ENCODE measurements at regions not wholly inside any gene's neighbourhood (a gene's known extent, or its start where the extent isn't known, plus 50 kb on each side); places are given as distances from the start of the nearest gene placed in this dataset.
"Not testable (repeated sequence)": the region's sequence is repeated elsewhere in the genome, so short reads cannot be mapped to it uniquely, and the experiment has no call there.

DNA sequence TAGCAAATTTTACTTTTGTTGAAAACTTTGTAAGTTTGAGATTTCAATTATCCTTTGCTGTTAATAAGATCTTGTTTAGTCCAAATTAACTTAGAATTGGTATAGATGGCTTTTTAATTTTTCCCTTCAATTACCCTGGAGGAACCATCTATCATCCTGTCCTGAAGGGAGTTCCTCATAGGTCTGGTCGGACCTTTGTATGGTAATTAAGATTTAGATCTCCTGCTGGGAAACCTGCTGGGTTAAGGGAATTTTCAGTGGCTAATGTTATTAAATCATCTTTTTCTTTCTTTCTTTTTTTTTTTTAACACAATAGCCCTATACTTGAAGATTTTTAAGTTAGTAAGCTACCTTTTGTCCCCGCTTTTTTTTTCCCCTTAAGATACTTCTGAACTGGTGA lies 63.0 kb upstream of the PRMT8 start:
- Histone ChIP-seq H3K4me3 (no peak overlapping the region), H3K4me1 (ENCODE audit: low read depth) (peaks cover 8% of the 10 kb centered on the region), H3K9me3 (no peaks in the 10 kb centered on the region), H3K36me3 (ENCODE audit: low read depth) (no peaks in the 10 kb centered on the region)
- DNase-seq = no peak
- intact Hi-C loops (cut with DNase I, micrococcal nuclease) = no loop called here
- no peak for ATAC-seq
- TF ChIP-seq, protein P1, sequence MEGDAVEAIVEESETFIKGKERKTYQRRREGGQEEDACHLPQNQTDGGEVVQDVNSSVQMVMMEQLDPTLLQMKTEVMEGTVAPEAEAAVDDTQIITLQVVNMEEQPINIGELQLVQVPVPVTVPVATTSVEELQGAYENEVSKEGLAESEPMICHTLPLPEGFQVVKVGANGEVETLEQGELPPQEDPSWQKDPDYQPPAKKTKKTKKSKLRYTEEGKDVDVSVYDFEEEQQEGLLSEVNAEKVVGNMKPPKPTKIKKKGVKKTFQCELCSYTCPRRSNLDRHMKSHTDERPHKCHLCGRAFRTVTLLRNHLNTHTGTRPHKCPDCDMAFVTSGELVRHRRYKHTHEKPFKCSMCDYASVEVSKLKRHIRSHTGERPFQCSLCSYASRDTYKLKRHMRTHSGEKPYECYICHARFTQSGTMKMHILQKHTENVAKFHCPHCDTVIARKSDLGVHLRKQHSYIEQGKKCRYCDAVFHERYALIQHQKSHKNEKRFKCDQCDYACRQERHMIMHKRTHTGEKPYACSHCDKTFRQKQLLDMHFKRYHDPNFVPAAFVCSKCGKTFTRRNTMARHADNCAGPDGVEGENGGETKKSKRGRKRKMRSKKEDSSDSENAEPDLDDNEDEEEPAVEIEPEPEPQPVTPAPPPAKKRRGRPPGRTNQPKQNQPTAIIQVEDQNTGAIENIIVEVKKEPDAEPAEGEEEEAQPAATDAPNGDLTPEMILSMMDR (IDR thresholded peaks at IDR 0.05) = no peak

DNA sequence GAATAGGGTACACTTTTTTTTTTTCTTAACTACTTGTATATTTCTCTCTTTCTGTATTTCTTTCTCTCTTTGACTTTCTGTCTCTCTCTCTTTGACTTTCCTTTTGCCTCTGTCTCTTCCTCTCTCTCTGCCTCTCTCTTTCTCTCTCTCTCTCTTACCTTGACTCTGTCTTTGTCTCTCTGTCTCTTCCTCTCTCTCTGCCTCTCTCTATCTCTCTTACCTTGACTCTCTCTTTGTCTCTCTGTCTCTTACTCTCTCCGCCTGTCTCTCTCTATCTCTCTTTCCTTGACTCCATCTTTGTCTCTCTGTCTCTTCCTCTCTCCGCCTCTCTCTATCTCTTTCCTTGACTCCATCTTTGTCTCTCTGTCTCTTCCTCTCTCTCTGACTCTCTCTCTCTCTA lies 62.4 kb upstream of the PRMT8 start:
- no peaks in the 10 kb centered on the region for H3K36me3 ChIP-seq (ENCODE audit: low read depth)
- no peak for ATAC-seq
- intact Hi-C loops (cut with DNase I, micrococcal nuclease) = no loop called here

GRCh38 chr12:3429523-3429922 lies 61.5 kb upstream of the PRMT8 start:
- H3K36me3 ChIP-seq (ENCODE audit: low read depth); DNase-seq; ATAC-seq; H3K4me1 ChIP-seq (ENCODE audit: low read depth); H3K9me3 ChIP-seq; intact Hi-C loops (cut with DNase I, micrococcal nuclease); H3K4me3 ChIP-seq: not testable (repeated sequence)

More for the DNA sequence above, 62.4 kb upstream of the PRMT8 start:
- H3K4me3 ChIP-seq = no peak overlapping the region
- no peaks in the 10 kb centered on the region for H3K9me3 ChIP-seq
- peaks cover 8% of the 10 kb centered on the region for H3K4me1 ChIP-seq (ENCODE audit: low read depth)
- TF ChIP-seq, protein P1 (IDR thresholded peaks at IDR 0.05) = no peak
- no peak for DNase-seq

DNA sequence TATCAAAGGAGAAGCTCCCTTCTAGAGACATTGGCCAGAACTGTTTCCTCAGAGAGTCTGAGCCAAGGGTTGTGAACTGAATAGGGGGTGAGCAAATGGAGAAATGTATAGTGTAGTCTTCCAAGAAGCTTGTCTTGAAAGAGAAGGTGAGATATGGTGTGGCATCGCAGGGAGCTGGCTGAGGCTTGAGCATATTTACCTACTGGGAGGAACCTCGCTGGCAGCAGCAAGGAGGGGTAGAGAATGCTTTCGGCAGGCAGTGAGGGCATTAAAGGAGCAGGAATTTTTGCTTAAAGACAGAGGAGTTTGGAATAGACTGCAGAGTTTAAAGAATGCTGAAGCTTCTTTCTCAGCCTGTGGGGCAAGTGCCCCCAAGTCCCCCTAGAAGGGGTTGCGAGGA lies 59.3 kb upstream of the PRMT8 start:
- no peaks in the 10 kb centered on the region for H3K36me3 ChIP-seq (ENCODE audit: low read depth)
- no peak overlapping the region for H3K4me3 ChIP-seq
- TF ChIP-seq, protein P1 (IDR thresholded peaks at IDR 0.05) = no peak
- H3K4me1 ChIP-seq (ENCODE audit: low read depth) = peaks cover 8% of the 10 kb centered on the region
- H3K9me3 ChIP-seq = no peaks in the 10 kb centered on the region
- intact Hi-C loops (cut with DNase I, micrococcal nuclease) = no loop called here
- ATAC-seq = peak; percentile 86
- peak in 1 of 3 donors; percentile 43 for DNase-seq

DNA sequence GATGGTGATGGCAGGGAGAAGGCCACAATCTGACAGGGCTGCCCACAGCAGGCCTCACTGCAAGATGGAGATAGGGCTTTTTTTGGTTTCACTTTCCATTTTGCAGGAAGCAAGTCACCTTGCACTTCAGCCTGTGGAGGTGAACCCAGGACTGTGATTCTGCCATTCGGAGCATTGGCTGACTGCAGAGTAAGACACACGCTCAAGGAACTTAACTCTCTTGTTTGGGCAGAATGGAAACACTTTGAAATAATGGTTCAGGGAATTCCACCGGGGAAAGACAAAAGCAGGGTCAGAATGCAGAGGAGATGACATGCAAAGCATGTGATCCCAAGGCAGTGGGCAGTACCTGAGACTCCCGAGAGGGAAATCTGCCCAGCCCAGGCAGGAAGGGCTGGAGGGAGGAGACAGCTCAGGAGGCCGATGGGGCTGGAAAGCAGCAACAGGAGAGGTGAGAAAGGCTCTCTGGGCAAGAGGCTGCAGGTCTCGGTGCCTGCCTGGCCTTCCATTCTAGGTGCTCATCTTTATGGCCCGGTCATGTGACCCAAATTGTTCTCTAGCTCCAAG lies 58.7 kb upstream of the PRMT8 start:
- peaks cover 8% of the 10 kb centered on the region for H3K4me1 ChIP-seq (ENCODE audit: low read depth)
- DNase-seq (peak in 2 of 3 donors; percentile 44 to 55), ATAC-seq (peak; percentile 94)
- intact Hi-C loops (cut with DNase I, micrococcal nuclease) = no loop called here
- TF ChIP-seq, protein P1 (IDR thresholded peaks at IDR 0.05) = no peak
- no peaks in the 10 kb centered on the region for H3K9me3 ChIP-seq
- no peak overlapping the region for H3K4me3 ChIP-seq
- H3K36me3 ChIP-seq (ENCODE audit: low read depth) = no peaks in the 10 kb centered on the region

GRCh38 chr12:3432868-3433267 lies 58.1 kb upstream of the PRMT8 start:
- H3K9me3 ChIP-seq = no peaks in the 10 kb centered on the region
- no peaks in the 10 kb centered on the region for H3K36me3 ChIP-seq (ENCODE audit: low read depth)
- peaks cover 8% of the 10 kb centered on the region for H3K4me1 ChIP-seq (ENCODE audit: low read depth)
- DNase-seq = no peak
- H3K4me3 ChIP-seq = no peak overlapping the region
- intact Hi-C loops (cut with DNase I, micrococcal nuclease) = no loop called here
- TF ChIP-seq, protein P1 (IDR thresholded peaks at IDR 0.05) = no peak
- ATAC-seq = no peak

Measured in mucosa of descending colon (tissue), 3 donors.